ENCODE measurements at regions not wholly inside any gene's neighbourhood (a gene's known extent, or its start where the extent isn't known, plus 50 kb on each side); places are given as distances from the start of the nearest gene placed in this dataset.

GRCh38 chr2:173741759-173742158 lies 223.4 kb downstream of the SP3 start:
- H4K5ac ChIP-seq (ENCODE audit: insufficient read length, low read depth, low read length), result no peak overlapping the region
- H2BK15ac ChIP-seq (ENCODE audit: low read length), result no peak overlapping the region
- H3K9me3 ChIP-seq (ENCODE audit: insufficient read depth in 2 of 2, low read depth in 1 of 2, low read length in 1 of 2), result no peaks in the 10 kb centered on the region
- H2BK12ac ChIP-seq (ENCODE audit: low read depth, low read length), result no peak overlapping the region
- no peak overlapping the region for H3K56ac ChIP-seq (replicated peaks; ENCODE audit: insufficient read length, low read depth, low read length)
- no peaks in the 10 kb centered on the region for H3K36me3 ChIP-seq (ENCODE audit: control insufficient read depth in 2 of 4, insufficient read depth in 4 of 4, low read length in 3 of 4)
- H3K4me3 ChIP-seq (ENCODE audit: extremely low read depth in 1 of 4, insufficient read depth in 2 of 4, low read depth in 3 of 4, low read length in 4 of 4), result no peak overlapping the region
- CTCF ChIA-PET (ENCODE audit: partially characterized antibody), result interaction anchor here (0.6 kb wide), 1 partner anchor 531 kb away, joined by 3 read pairs; no protein-coding TSS in a partner anchor
- no peaks in the 10 kb centered on the region for H3K79me2 ChIP-seq (ENCODE audit: control insufficient read depth in 1 of 2, insufficient read depth in 2 of 2, low read length in 2 of 2)
- H4K20me1 ChIP-seq (replicated peaks in 1 of 2; ENCODE audit: control insufficient read depth in 1 of 2, insufficient read depth in 2 of 2, low read length in 2 of 2), result no peaks in the 10 kb centered on the region
- H3K23ac ChIP-seq (ENCODE audit: insufficient read length), result no peak overlapping the region
- no peak overlapping the region; the same call in 1 of the 2 replicates for H4K8ac ChIP-seq (ENCODE audit: extremely low read depth, insufficient read depth, low read length)
- DNase-seq (ENCODE audit: low read depth in 1 of 2, low spot score in 2 of 2) (no peak), FAIRE-seq (no peak)
- H3K14ac ChIP-seq (ENCODE audit: insufficient read length), result no peak overlapping the region
- no peak overlapping the region for H2BK20ac ChIP-seq (ENCODE audit: low read length)
- H3K4me1 ChIP-seq (replicated peaks in 1 of 4; ENCODE audit: control insufficient read depth in 3 of 4, insufficient read depth in 4 of 4, low read length in 3 of 4), result peaks cover 0 to 4% (median 1%) of the 10 kb centered on the region in 4 experiments; a peak in 2 of 7 replicates
- no peaks in the 10 kb centered on the region for H3K27me3 ChIP-seq (replicated peaks in 1 of 4; ENCODE audit: control insufficient read depth in 3 of 4, extremely low read depth in 1 of 4, insufficient read depth in 3 of 4, low read length in 3 of 4)
- H4K91ac ChIP-seq (replicated peaks; ENCODE audit: insufficient read length, low read length), result no peak overlapping the region
- no peaks in the 10 kb centered on the region for H3K79me1 ChIP-seq (ENCODE audit: low read depth, low read length)
- POLR2A ChIA-PET (ENCODE audit: partially characterized antibody), result no interaction called here
- H2AK5ac ChIP-seq (ENCODE audit: low read depth, low read length), result no peak overlapping the region
- 92% methylated on average over 2 of the region's 2 CpGs; no CpG with 5 or more reads in 1 of the 2 experiments for WGBS, 2 experiments (ENCODE audit: extremely low coverage in 1 of 2, insufficient coverage in 1 of 2, insufficient read length in 1 of 2, insufficient replicate concordance in 2 of 2, low coverage in 1 of 2, low lambda C conversion rate in 2 of 2, missing lambda C conversion rate in 1 of 2)
- H2BK120ac ChIP-seq (replicated peaks; ENCODE audit: low read depth, low read length), result no peak overlapping the region
- no peak overlapping the region for H3K4ac ChIP-seq (replicated peaks; ENCODE audit: insufficient read length, low read depth, low read length)
- H2AFZ ChIP-seq (ENCODE audit: low read length), result no peak overlapping the region
- H3K9ac ChIP-seq (replicated peaks in 1 of 4; ENCODE audit: extremely low read depth in 1 of 4, low read depth in 3 of 4, low read length in 3 of 4), result no peak overlapping the region
- H3K4me2 ChIP-seq (ENCODE audit: insufficient read depth in 1 of 2, low read depth in 2 of 2, low read length in 2 of 2), result no peak overlapping the region
- H3K27ac ChIP-seq (ENCODE audit: low read depth, low read length), result no peak overlapping the region
- H2BK5ac ChIP-seq (ENCODE audit: low read depth, low read length), result no peak overlapping the region
- H3K23me2 ChIP-seq (ENCODE audit: low read depth, low read length), result no peaks in the 10 kb centered on the region
- H3K18ac ChIP-seq (ENCODE audit: extremely low read depth, low read length), result no peak overlapping the region; the same call in 1 of the 2 replicates
- TF ChIP-seq RXRA (IDR thresholded peaks at IDR 0.05; ENCODE audit: insufficient read depth, low read depth, low read length), result no peak
- no peak for TF ChIP-seq BRCA1 (IDR thresholded peaks at IDR 0.05; ENCODE audit: low read depth, low read length)
- no peak for TF ChIP-seq TCF12 (IDR thresholded peaks at IDR 0.05; ENCODE audit: low read depth, low read length)
- no peak for TF ChIP-seq SAP30 (IDR thresholded peaks at IDR 0.05; ENCODE audit: insufficient read depth, insufficient replicate concordance, low read length)
- TF ChIP-seq TAF7 (optimal IDR thresholded peaks at IDR 0.05; ENCODE audit: borderline replicate concordance, low read depth, low read length), result no peak
- no peak for TF ChIP-seq GTF2F1 (IDR thresholded peaks at IDR 0.05; ENCODE audit: borderline replicate concordance, low read depth, low read length)
- no peak for TF ChIP-seq POLR2A (IDR thresholded peaks at IDR 0.05; ENCODE audit: control extremely low read depth in 1 of 2, low read depth in 2 of 2, low read length in 2 of 2)
- no peak for TF ChIP-seq ATF3 (IDR thresholded peaks at IDR 0.05; ENCODE audit: insufficient read depth, low read depth, low read length)
- no peak for TF ChIP-seq KDM5A (IDR thresholded peaks at IDR 0.05; ENCODE audit: low read length)
- no peak for TF ChIP-seq EP300 (IDR thresholded peaks at IDR 0.05; ENCODE audit: borderline replicate concordance in 1 of 2, low read depth in 2 of 2, low read length in 2 of 2)
- TF ChIP-seq MAX (IDR thresholded peaks at IDR 0.05), result no peak
- no peak for TF ChIP-seq MAFK (IDR thresholded peaks at IDR 0.05; ENCODE audit: low read depth, low read length)
- TF ChIP-seq EZH2 (IDR thresholded peaks at IDR 0.05; ENCODE audit: low read depth, low read length, severe bottlenecking), result no peak
